ENCODE measurements at regions not wholly inside any gene's neighbourhood (a gene's known extent, or its start where the extent isn't known, plus 50 kb on each side); places are given as distances from the start of the nearest gene placed in this dataset.

- TF ChIP-seq CTCF (IDR thresholded peaks at IDR 0.05) (no peak), POLR2A (IDR thresholded peaks at IDR 0.05) (no peak), EP300 (IDR thresholded peaks at IDR 0.05) (no peak)
Measured at GRCh38 chr22:34334893-34335292, 414.6 kb upstream of the LARGE1 start.

Data from stomach (tissue), 4 donors.